Breast epithelium (tissue), 4 donors: ENCODE measurements at regions not wholly inside any gene's neighbourhood (a gene's known extent, or its start where the extent isn't known, plus 50 kb on each side); places are given as distances from the start of the nearest gene placed in this dataset.

Experiments used
- DNase-seq, 2 donors: peaks; one replicate each; pipeline ENCODE4 v3.0.0-alpha.2; 2019; ENCODE audit warnings: low spot score in 2 of 2
- H3K27ac ChIP-seq, 2 donors: fragments of 200-600 bp; sonication (generic) in 1 of 2; one replicate each; pipeline ENCODE4 v1.5.1; 2016 to 2019; ENCODE audit warnings: mild to moderate bottlenecking in 1 of 2
- H3K27me3 ChIP-seq, 2 donors: fragments of 200-600 bp; sonication (generic) in 1 of 2; one replicate each; pipeline versions ENCODE4 v1.5.1 to v1.6.0; 2017 to 2019; ENCODE audit warnings: control low read depth in 1 of 2, mild to moderate bottlenecking in 1 of 2
- H3K36me3 ChIP-seq: fragments of 200-600 bp; one replicate; pipeline ENCODE4 v1.5.1; 2019
- H3K4me1 ChIP-seq, 2 donors: fragments of 200-600 bp; sonication (generic); one replicate each; pipeline ENCODE4 v1.5.1; 2016 to 2019; ENCODE audit warnings: control low read depth in 1 of 2
- H3K4me3 ChIP-seq, 3 donors: fragments of 200-600 bp; sonication (generic); 1 replicate in 2 of 3; 2 replicates in 1 of 3; pipeline ENCODE4 v1.5.1; 2016 to 2019; ENCODE audit warnings: mild to moderate bottlenecking in 3 of 3, moderate library complexity in 2 of 3
- H3K9me3 ChIP-seq, 2 donors: fragments of 200-600 bp; sonication (generic) in 1 of 2; one replicate each; pipeline ENCODE4 v1.5.1; 2016 to 2019; ENCODE audit warnings: control low read depth in 1 of 2
- CTCF ChIP-seq, 3 donors: fragments of 450-650 bp; IDR thresholded peaks; one replicate each; pipeline ENCODE4 v1.5.1; 2016 to 2017; ENCODE audit warnings: antibody characterized with exemption in 3 of 3, mild to moderate bottlenecking in 3 of 3, moderate library complexity in 3 of 3
- POLR2A ChIP-seq: fragments of 450-650 bp; IDR thresholded peaks from one replicate; pipeline ENCODE4 v1.6.1; 2016; ENCODE audit warnings: antibody characterized with exemption, mild to moderate bottlenecking, moderate library complexity
- POLR2AphosphoS5 ChIP-seq, 3 donors: sonication (generic); formaldehyde crosslinking; IDR thresholded peaks; one replicate each; pipeline ENCODE4 v1.6.1; 2017; ENCODE audit warnings: antibody characterized with exemption in 3 of 3
- intact Hi-C: fragments of 100-400 bp; cut with DNase I; formaldehyde crosslinking; loops from one replicate; pipeline ENCODE4 v1.15.1; 2023; ENCODE audit warnings: low total_unique reads

GRCh38 chr18:11199477-11199876, 50.1 kb upstream of the PIEZO2 start:
- TF ChIP-seq POLR2A (no peak), CTCF (IDR thresholded peaks at IDR 0.05) (no peak), POLR2AphosphoS5 (IDR thresholded peaks at IDR 0.05) (no peak)
- H3K4me3 ChIP-seq, result no peak overlapping the region
- intact Hi-C loops, result no loop called here
- no peaks in the 10 kb centered on the region for H3K27me3 ChIP-seq
- no peaks in the 10 kb centered on the region for H3K36me3 ChIP-seq
- H3K27ac ChIP-seq, result no peak overlapping the region
- H3K4me1 ChIP-seq, result no peaks in the 10 kb centered on the region
- no peak for DNase-seq
- H3K9me3 ChIP-seq, result no peaks in the 10 kb centered on the region
